Peyer's patch (tissue), 4 donors: ENCODE measurements at regions not wholly inside any gene's neighbourhood (a gene's known extent, or its start where the extent isn't known, plus 50 kb on each side); places are given as distances from the start of the nearest gene placed in this dataset.

Experiments
- DNase-seq, 3 donors: peaks; one replicate each; pipeline ENCODE4 v3.0.0-alpha.2; 2017 to 2019
- H3K27ac ChIP-seq, 4 donors: fragments of 200-600 bp; sonication (generic); one replicate each; pipeline ENCODE4 v1.5.1; 2016 to 2019
- H3K27me3 ChIP-seq, 2 donors: fragments of 200-600 bp; sonication (generic); one replicate each; pipeline ENCODE4 v1.5.1; 2019
- H3K36me3 ChIP-seq, 3 donors: fragments of 200-600 bp; sonication (generic); one replicate each; pipeline ENCODE4 v1.5.1; 2016 to 2019
- H3K4me1 ChIP-seq, 4 donors: fragments of 200-600 bp; sonication (generic); one replicate each; pipeline ENCODE4 v1.5.1; 2016 to 2019
- H3K4me3 ChIP-seq, 4 donors: fragments of 200-600 bp; sonication (generic); 1 replicate in 3 of 4; 2 replicates in 1 of 4; pipeline ENCODE4 v1.5.1; 2016 to 2019; ENCODE audit warnings: mild to moderate bottlenecking in 1 of 4
- H3K9me3 ChIP-seq, 4 donors: fragments of 200-600 bp; sonication (generic); one replicate each; pipeline ENCODE4 v1.5.1; 2016 to 2019; ENCODE audit warnings: mild to moderate bottlenecking in 1 of 4
- POLR2A ChIP-seq, 2 donors: fragments of 450-650 bp; IDR thresholded peaks; one replicate each; pipeline ENCODE4 v1.5.1; 2017; ENCODE audit warnings: antibody characterized with exemption in 2 of 2, mild to moderate bottlenecking in 2 of 2, moderate library complexity in 2 of 2
- TF ChIP-seq, protein P1 (sequence below), 6 experiments: fragments of 450-650 bp in 4 of 6; fragments of 200-600 bp in 2 of 6; sonication (generic) in 1 of 6; IDR thresholded peaks; one replicate each; pipeline ENCODE4 v1.5.1; 2017 to 2019; ENCODE audit warnings: antibody characterized with exemption in 6 of 6, mild to moderate bottlenecking in 3 of 6, moderate library complexity in 1 of 6

DNA sequence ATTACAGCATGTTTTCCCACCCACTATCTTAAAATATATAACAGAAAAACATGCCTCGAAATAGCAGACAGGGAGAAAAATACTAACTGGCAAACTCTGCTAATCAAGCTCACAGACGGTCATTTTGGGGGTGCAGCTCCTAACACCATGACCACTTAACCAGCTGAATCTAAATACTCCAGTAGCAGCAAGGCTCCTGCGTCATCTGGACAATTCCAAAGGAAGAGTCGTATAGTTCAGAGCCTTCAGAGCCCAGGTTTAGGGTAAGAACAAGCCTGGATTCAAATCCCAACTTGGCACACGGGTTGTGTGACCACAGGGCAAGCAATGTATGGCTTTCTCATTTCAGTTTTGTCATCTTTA lies 81.3 kb upstream of the COL21A1 start:
- no peaks in the 10 kb centered on the region for H3K27me3 ChIP-seq
- H3K9me3 ChIP-seq = no peaks in the 10 kb centered on the region
- no peak for DNase-seq
- no peak overlapping the region for H3K4me3 ChIP-seq
- H3K36me3 ChIP-seq = no peaks in the 10 kb centered on the region
- no peaks in the 10 kb centered on the region for H3K4me1 ChIP-seq
- no peak overlapping the region for H3K27ac ChIP-seq
- TF ChIP-seq, protein P1, sequence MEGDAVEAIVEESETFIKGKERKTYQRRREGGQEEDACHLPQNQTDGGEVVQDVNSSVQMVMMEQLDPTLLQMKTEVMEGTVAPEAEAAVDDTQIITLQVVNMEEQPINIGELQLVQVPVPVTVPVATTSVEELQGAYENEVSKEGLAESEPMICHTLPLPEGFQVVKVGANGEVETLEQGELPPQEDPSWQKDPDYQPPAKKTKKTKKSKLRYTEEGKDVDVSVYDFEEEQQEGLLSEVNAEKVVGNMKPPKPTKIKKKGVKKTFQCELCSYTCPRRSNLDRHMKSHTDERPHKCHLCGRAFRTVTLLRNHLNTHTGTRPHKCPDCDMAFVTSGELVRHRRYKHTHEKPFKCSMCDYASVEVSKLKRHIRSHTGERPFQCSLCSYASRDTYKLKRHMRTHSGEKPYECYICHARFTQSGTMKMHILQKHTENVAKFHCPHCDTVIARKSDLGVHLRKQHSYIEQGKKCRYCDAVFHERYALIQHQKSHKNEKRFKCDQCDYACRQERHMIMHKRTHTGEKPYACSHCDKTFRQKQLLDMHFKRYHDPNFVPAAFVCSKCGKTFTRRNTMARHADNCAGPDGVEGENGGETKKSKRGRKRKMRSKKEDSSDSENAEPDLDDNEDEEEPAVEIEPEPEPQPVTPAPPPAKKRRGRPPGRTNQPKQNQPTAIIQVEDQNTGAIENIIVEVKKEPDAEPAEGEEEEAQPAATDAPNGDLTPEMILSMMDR (IDR thresholded peaks at IDR 0.05) = no peak
- no peak for TF ChIP-seq POLR2A (IDR thresholded peaks at IDR 0.05)

DNA sequence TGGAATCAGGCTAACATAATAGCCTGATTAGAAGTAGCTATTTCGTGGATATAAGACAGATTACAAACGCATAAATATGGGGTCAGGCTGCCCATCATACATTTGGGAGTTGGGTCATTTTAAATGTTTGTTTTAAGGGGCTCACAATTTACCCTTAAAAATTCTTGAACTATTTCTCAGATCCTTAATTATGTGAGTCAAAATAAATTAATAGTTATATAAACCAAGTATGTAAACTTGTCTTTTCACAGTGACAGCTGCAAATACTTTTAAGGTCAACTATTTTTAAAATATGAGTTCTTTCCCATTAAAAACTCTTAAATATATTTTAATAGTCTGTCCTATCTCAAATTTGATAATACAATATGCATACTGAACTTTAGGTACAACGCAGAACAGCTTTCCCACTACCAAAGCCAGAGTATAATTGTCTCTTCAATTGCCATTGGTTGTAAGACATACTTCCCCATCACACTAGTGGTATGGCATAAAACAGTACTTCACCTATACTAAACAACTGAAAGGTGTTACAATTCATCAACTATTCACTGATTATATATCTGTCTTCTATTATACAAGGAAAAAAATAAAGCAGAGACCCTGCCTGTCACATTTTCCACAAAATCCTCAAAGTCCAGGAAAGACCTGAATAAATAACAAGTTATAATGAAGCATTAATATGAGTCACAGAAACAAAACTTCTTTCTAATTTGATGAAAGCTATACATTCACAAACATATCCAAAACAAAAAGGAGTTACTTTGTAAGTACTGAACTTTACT lies 80.8 kb upstream of the COL21A1 start:
- no peaks in the 10 kb centered on the region for H3K4me1 ChIP-seq
- no peaks in the 10 kb centered on the region for H3K27me3 ChIP-seq
- no peak overlapping the region for H3K4me3 ChIP-seq
- no peaks in the 10 kb centered on the region for H3K9me3 ChIP-seq
- H3K36me3 ChIP-seq = no peaks in the 10 kb centered on the region
- no peak for TF ChIP-seq POLR2A (IDR thresholded peaks at IDR 0.05)
- TF ChIP-seq, protein P1 (IDR thresholded peaks at IDR 0.05) = no peak
- H3K27ac ChIP-seq = no peak overlapping the region
- DNase-seq = no peak

DNA sequence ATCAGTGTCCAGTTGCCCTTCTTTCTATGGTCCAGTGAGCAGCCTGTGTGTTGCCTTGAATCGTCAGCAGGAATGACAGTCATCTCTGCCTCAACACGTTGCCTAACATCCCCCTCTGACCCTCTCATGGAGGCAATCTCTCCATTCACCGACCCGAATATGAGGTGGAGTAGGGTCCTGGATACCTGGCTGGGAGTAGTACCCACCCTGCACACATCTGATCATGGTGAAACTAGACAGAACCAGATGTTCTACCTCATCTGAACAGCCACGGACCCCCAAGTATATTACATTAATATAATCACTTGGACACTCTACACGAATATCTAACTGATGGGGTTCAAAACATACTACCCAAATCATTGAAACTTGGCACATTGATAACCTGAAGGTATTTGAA lies 77.0 kb upstream of the COL21A1 start:
- no peaks in the 10 kb centered on the region for H3K36me3 ChIP-seq
- TF ChIP-seq, protein P1 (IDR thresholded peaks at IDR 0.05) = no peak
- no peak for TF ChIP-seq POLR2A (IDR thresholded peaks at IDR 0.05)
- no peaks in the 10 kb centered on the region for H3K4me1 ChIP-seq
- DNase-seq = no peak
- no peaks in the 10 kb centered on the region for H3K27me3 ChIP-seq
- H3K9me3 ChIP-seq = no peaks in the 10 kb centered on the region
- no peak overlapping the region for H3K27ac ChIP-seq
- H3K4me3 ChIP-seq = no peak overlapping the region

DNA sequence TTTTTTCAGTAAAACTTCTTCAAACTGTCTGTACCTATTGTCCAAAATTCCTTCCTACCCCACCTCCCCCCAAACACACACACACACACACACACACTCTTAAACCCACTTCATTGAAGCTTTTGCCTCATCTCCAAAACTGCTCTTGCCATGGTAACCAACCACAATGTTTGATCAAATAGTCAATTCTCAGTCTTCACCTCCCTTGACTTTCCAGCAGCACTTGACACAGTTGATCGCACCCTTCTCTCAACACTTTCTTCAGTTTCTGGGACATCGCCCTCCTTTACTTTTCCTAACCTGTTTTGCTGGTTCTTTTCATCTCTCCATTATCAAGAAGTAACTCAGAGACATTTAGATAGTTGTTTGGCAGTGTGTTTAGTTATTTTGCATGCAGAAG lies 71.5 kb upstream of the COL21A1 start:
- DNase-seq = no peak

DNA sequence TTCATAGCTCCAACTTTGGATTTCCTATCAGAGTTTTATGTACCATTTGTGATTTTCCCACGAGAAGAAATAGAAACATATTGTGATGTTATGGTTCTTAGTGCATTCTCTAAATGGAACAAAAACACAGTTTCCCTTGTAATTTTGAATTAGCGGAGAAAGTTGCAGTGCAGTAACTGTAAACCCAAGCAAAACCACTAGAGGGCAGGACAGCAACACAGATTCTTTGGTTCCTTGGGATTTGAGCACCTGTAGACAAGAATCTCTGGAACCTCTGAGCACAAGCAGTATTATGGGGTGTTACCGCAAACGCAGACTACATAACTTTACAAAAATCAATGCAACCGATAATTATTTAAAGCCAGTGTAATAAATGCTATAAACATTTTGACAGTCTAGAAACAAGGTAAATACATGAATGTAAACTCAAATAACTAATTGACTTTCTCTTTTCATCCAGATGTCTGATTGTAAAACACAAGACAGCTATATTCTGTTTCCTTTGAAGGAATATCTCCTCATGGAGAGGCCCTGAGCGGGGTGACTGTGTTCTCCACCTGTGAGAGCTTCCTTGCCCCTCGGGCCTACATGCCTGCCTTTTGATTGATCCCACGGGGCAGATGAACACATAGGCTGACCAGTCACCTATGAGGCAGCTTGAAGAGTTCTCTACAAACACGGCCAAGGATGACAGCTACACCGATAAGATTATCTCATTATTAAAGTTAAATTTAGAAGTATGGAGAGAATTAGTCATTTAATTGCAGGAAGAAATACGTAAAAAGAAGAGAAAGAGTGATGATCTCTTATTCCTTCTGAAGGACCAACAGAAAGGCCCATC lies 67.5 kb upstream of the COL21A1 start:
- no peaks in the 10 kb centered on the region for H3K9me3 ChIP-seq
- no peaks in the 10 kb centered on the region for H3K36me3 ChIP-seq
- TF ChIP-seq, protein P1 (IDR thresholded peaks at IDR 0.05) = peak in 5 of 6 experiments; percentile 36 to 53 (median 50)
- no peak for TF ChIP-seq POLR2A (IDR thresholded peaks at IDR 0.05)
- H3K27ac ChIP-seq = no peak overlapping the region
- H3K4me3 ChIP-seq = no peak overlapping the region
- H3K27me3 ChIP-seq = no peaks in the 10 kb centered on the region
- no peaks in the 10 kb centered on the region for H3K4me1 ChIP-seq
- no peak for DNase-seq

More for the DNA sequence above, 71.5 kb upstream of the COL21A1 start:
- no peak for TF ChIP-seq POLR2A (IDR thresholded peaks at IDR 0.05)
- TF ChIP-seq, protein P1 (IDR thresholded peaks at IDR 0.05) = no peak
- no peak overlapping the region for H3K4me3 ChIP-seq
- no peaks in the 10 kb centered on the region for H3K4me1 ChIP-seq
- no peaks in the 10 kb centered on the region for H3K9me3 ChIP-seq
- no peak overlapping the region for H3K27ac ChIP-seq
- H3K27me3 ChIP-seq = no peaks in the 10 kb centered on the region
- H3K36me3 ChIP-seq = no peaks in the 10 kb centered on the region
